ENCODE measurements at regions not wholly inside any gene's neighbourhood (a gene's known extent, or its start where the extent isn't known, plus 50 kb on each side); places are given as distances from the start of the nearest gene placed in this dataset.

DNA sequence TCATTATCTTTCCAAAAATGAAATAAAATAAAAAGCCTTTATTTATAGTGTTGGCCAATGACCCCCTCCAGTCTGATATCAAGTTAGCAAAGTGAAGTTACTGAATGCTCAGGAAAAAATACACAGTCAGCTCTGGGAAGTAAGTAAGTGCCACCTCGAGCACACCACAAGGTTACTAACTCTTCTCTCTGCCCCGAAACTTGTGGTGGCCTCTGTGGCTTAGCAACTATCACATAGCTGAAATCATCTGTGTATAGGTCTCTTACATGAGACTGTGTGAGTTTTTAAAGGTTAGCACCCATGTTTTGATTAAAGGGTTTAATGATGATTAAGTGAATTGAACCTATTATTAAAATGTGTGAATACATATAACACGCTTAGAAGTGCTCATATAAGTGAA, 161.4 kb upstream of the KLF4 start:
- no peaks in the 10 kb centered on the region for H3K36me3 Mint-ChIP-seq (ENCODE audit: low read depth)
- no peak for DNase-seq
- H3K27ac Mint-ChIP-seq = no peak overlapping the region
- no peak overlapping the region for H3K4me3 Mint-ChIP-seq
- peaks cover 4% of the 10 kb centered on the region for H3K9me3 Mint-ChIP-seq
- H3K4me1 Mint-ChIP-seq = peaks cover 22% of the 10 kb centered on the region
- peaks cover 31% of the 10 kb centered on the region for H3K27me3 Mint-ChIP-seq (ENCODE audit: low read depth, poor library complexity)
- TF ChIP-seq, protein P1, sequence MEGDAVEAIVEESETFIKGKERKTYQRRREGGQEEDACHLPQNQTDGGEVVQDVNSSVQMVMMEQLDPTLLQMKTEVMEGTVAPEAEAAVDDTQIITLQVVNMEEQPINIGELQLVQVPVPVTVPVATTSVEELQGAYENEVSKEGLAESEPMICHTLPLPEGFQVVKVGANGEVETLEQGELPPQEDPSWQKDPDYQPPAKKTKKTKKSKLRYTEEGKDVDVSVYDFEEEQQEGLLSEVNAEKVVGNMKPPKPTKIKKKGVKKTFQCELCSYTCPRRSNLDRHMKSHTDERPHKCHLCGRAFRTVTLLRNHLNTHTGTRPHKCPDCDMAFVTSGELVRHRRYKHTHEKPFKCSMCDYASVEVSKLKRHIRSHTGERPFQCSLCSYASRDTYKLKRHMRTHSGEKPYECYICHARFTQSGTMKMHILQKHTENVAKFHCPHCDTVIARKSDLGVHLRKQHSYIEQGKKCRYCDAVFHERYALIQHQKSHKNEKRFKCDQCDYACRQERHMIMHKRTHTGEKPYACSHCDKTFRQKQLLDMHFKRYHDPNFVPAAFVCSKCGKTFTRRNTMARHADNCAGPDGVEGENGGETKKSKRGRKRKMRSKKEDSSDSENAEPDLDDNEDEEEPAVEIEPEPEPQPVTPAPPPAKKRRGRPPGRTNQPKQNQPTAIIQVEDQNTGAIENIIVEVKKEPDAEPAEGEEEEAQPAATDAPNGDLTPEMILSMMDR (IDR thresholded peaks at IDR 0.05) = no peak

DNA sequence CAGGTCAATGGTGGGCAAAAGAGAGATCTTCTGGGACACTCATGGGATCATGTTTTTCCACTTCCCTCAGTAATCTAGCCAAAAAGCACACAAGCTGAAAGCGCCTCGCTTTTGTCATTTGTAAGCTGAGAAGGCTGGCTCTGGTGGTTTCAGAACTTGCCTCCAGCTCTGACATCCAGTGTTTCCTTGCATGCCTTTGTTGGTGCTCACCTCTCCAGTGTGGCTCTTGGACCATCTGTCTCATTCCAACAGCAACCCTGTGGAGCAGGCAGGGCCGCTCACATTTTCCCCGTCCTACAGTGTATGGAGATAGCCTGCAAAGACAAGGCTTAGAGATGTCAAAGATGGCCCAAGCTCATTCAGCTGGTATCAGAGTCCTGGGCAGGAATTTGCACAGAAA, 160.8 kb upstream of the KLF4 start:
- H3K4me3 Mint-ChIP-seq = no peak overlapping the region
- DNase-seq = no peak

DNA sequence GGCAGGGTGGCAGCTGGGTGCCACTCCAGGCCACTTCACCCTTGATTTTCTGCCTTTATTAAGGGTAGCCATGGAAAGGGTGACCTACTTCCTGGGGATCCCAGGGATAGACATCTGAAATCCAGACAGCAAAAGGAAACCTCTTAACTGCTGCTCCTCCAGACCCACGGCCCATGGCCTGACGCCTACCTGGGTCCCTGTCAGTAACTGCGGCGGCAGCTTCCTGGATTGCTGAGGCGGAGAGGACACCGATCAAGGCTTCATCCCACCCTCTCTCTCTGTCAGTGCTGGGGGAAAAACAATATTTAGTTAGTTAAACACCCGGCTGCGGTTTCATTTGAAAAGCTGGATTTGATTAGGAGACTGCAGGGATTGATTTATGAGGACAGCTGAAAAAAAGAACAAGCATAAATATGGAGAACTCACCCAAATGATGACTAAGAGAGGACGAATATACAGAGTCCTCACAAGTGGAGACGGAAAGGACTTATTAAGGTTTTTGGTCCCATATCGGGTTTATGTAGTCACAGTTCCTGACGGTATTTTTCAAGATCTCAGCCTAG, 158.7 kb upstream of the KLF4 start:
- Mint-ChIP-seq H3K27ac (no peak overlapping the region), H3K9me3 (no peaks in the 10 kb centered on the region), H3K4me1 (peaks cover 23% of the 10 kb centered on the region), H3K27me3 (ENCODE audit: low read depth, poor library complexity) (peaks cover 30% of the 10 kb centered on the region), H3K4me3 (no peak overlapping the region), H3K36me3 (ENCODE audit: low read depth) (no peaks in the 10 kb centered on the region)
- DNase-seq = no peak
- TF ChIP-seq, protein P1 (IDR thresholded peaks at IDR 0.05) = no peak

More for the DNA sequence above, 160.8 kb upstream of the KLF4 start:
- H3K36me3 Mint-ChIP-seq (ENCODE audit: low read depth) = no peaks in the 10 kb centered on the region
- peaks cover 28% of the 10 kb centered on the region for H3K27me3 Mint-ChIP-seq (ENCODE audit: low read depth, poor library complexity)
- no peaks in the 10 kb centered on the region for H3K9me3 Mint-ChIP-seq
- TF ChIP-seq, protein P1 (IDR thresholded peaks at IDR 0.05) = no peak
- no peak overlapping the region for H3K27ac Mint-ChIP-seq
- peaks cover 22% of the 10 kb centered on the region for H3K4me1 Mint-ChIP-seq

DNA sequence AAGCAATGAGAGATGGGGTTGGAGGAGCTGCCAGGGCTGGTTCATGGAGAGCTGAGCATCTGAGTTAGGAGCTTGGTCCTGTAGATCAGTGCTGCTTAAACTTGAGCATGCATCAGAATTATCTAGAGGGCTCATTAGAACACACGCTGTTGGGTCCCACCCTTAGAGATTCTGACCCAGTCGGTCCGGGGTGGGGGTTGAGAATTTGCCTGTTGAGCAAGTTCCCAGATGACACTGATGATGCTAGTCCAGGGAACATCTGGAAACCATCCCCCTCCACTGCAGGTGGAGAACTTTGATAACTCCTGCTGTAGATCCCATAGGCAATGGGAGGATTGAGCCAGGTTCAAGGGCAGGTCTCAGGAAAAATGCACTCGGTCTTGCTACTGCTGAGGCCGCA, 158.0 kb upstream of the KLF4 start:
- Mint-ChIP-seq H3K4me1 (peaks cover 21% of the 10 kb centered on the region), H3K9me3 (no peaks in the 10 kb centered on the region), H3K27ac (peak overlapping the region; percentile 65), H3K27me3 (ENCODE audit: low read depth, poor library complexity) (peaks cover 32% of the 10 kb centered on the region), H3K36me3 (ENCODE audit: low read depth) (no peaks in the 10 kb centered on the region), H3K4me3 (no peak overlapping the region)
- TF ChIP-seq, protein P1 (IDR thresholded peaks at IDR 0.05) = no peak
- no peak for DNase-seq

DNA sequence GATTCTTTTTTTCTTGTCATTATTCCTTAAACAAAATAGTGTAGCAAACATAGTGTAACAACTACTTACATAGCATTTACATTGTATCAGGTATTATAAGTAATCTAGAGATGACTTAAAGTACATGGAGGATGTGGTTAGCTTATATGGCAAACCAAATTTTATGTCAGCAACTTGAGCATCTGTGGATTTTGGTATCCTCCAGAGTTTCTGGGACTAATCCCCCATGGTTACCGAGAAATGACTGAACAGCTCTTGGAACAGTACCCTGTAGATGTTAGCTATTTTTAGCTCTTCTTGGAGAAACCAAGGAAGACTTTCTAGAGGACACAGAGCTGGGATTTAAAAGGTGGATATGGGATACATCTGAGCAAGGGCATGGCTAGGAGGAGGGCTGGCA, 157.6 kb upstream of the KLF4 start:
- Mint-ChIP-seq H3K27me3 (ENCODE audit: low read depth, poor library complexity) (peaks cover 35% of the 10 kb centered on the region), H3K27ac (no peak overlapping the region), H3K36me3 (ENCODE audit: low read depth) (no peaks in the 10 kb centered on the region), H3K9me3 (no peaks in the 10 kb centered on the region), H3K4me1 (peaks cover 21% of the 10 kb centered on the region), H3K4me3 (no peak overlapping the region)
- no peak for DNase-seq
- TF ChIP-seq, protein P1 (IDR thresholded peaks at IDR 0.05) = no peak

DNA sequence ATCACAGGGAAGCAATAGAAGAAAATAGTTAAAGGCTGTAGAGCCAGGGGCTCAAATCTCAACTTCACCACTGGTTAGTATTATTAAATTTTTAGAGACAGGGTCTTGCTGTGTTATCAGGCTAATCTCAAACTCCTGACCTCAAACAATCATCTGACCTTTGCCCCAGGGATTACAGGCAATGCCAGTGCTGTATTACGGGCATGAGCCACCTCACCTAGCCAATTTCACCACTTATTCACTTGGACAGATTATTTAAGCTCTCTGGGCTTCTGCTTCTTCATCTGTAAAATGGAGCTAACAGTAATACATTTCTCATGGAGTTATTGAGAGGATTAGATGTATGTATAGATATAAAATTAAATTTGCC, 155.9 kb upstream of the KLF4 start:
- H3K9me3 Mint-ChIP-seq = no peaks in the 10 kb centered on the region
- no peaks in the 10 kb centered on the region for H3K36me3 Mint-ChIP-seq (ENCODE audit: low read depth)
- peaks cover 24% of the 10 kb centered on the region for H3K4me1 Mint-ChIP-seq
- DNase-seq = no peak
- no peak overlapping the region for H3K4me3 Mint-ChIP-seq
- TF ChIP-seq, protein P1 (IDR thresholded peaks at IDR 0.05) = no peak
- H3K27ac Mint-ChIP-seq = no peak overlapping the region
- peaks cover 45% of the 10 kb centered on the region for H3K27me3 Mint-ChIP-seq (ENCODE audit: low read depth, poor library complexity)

Measured in nephron progenitor cell (in vitro differentiated cells).